ENCODE measurements at regions not wholly inside any gene's neighbourhood (a gene's known extent, or its start where the extent isn't known, plus 50 kb on each side); places are given as distances from the start of the nearest gene placed in this dataset.

- no peaks in the 10 kb centered on the region for H3K9me3 ChIP-seq
- H3K36me3 ChIP-seq: no peaks in the 10 kb centered on the region
- H3K27ac ChIP-seq: no peak overlapping the region
- no peaks in the 10 kb centered on the region for H3K4me1 ChIP-seq
- in situ Hi-C loops (cut with MboI; ENCODE audit: low pct_ligation_motif_present in 1 of 4, low pct_unique_long_range_greater_than_20kb in 1 of 4, low sequenced_read_pairs in 3 of 4): no loop called here
- TF ChIP-seq POLR2A (IDR thresholded peaks at IDR 0.05) (no peak), CTCF (IDR thresholded peaks at IDR 0.05) (no peak), EP300 (IDR thresholded peaks at IDR 0.05; ENCODE audit: low read depth) (no peak), POLR2AphosphoS5 (IDR thresholded peaks at IDR 0.05) (no peak)
- H3K27me3 ChIP-seq: no peaks in the 10 kb centered on the region
- DNase-seq: no peak
- intact Hi-C loops (cut with DNase I; ENCODE audit: low total_unique reads): no loop called here
- no peak overlapping the region for H3K4me3 ChIP-seq
Observed at GRCh38 chr2:139216435-139216834, 436.2 kb upstream of the NXPH2 start.

GRCh38 chr2:139214801-139215200, 434.6 kb upstream of the NXPH2 start:
- TF ChIP-seq POLR2AphosphoS5 (IDR thresholded peaks at IDR 0.05) (no peak), POLR2A (IDR thresholded peaks at IDR 0.05) (no peak), EP300 (IDR thresholded peaks at IDR 0.05; ENCODE audit: low read depth) (no peak), CTCF (IDR thresholded peaks at IDR 0.05) (no peak)
- H3K27ac ChIP-seq: no peak overlapping the region
- no peaks in the 10 kb centered on the region for H3K27me3 ChIP-seq
- no peak overlapping the region for H3K4me3 ChIP-seq
- no peaks in the 10 kb centered on the region for H3K36me3 ChIP-seq
- in situ Hi-C loops (cut with MboI; ENCODE audit: low pct_ligation_motif_present in 1 of 4, low pct_unique_long_range_greater_than_20kb in 1 of 4, low sequenced_read_pairs in 3 of 4) (no loop called here), intact Hi-C loops (cut with DNase I; ENCODE audit: low total_unique reads) (no loop called here)
- DNase-seq: no peak
- WGBS, 2 donors (ENCODE audit: low coverage in 1 of 2): 54 to 76% methylated on average over 2 of the region's 2 CpGs
- no peaks in the 10 kb centered on the region for H3K4me1 ChIP-seq
- H3K9me3 ChIP-seq: no peaks in the 10 kb centered on the region

GRCh38 chr2:139209586-139209985, 429.4 kb upstream of the NXPH2 start:
- in situ Hi-C loops (cut with MboI; ENCODE audit: low pct_ligation_motif_present in 1 of 4, low pct_unique_long_range_greater_than_20kb in 1 of 4, low sequenced_read_pairs in 3 of 4): no loop called here

GRCh38 chr2:139201516-139201915, 421.3 kb upstream of the NXPH2 start:
- no peak overlapping the region for H3K27ac ChIP-seq

More at GRCh38 chr2:139209586-139209985, 429.4 kb upstream of the NXPH2 start:
- no peak for DNase-seq
- H3K4me3 ChIP-seq: no peak overlapping the region
- intact Hi-C loops (cut with DNase I; ENCODE audit: low total_unique reads): no loop called here
- no peak overlapping the region for H3K27ac ChIP-seq
- no peaks in the 10 kb centered on the region for H3K27me3 ChIP-seq
- no peaks in the 10 kb centered on the region for H3K36me3 ChIP-seq
- TF ChIP-seq EP300 (IDR thresholded peaks at IDR 0.05; ENCODE audit: low read depth) (no peak), POLR2AphosphoS5 (IDR thresholded peaks at IDR 0.05) (no peak), POLR2A (IDR thresholded peaks at IDR 0.05) (no peak), CTCF (IDR thresholded peaks at IDR 0.05) (no peak)
- no peaks in the 10 kb centered on the region for H3K9me3 ChIP-seq
- H3K4me1 ChIP-seq: no peaks in the 10 kb centered on the region
- WGBS, 2 donors (ENCODE audit: low coverage in 1 of 2): 94 to 100% methylated on average over 1 of the region's 1 CpG

More at GRCh38 chr2:139201516-139201915, 421.3 kb upstream of the NXPH2 start:
- no peaks in the 10 kb centered on the region for H3K4me1 ChIP-seq
- H3K27me3 ChIP-seq: no peaks in the 10 kb centered on the region
- DNase-seq: no peak
- TF ChIP-seq POLR2AphosphoS5 (IDR thresholded peaks at IDR 0.05) (no peak), POLR2A (IDR thresholded peaks at IDR 0.05) (no peak), CTCF (IDR thresholded peaks at IDR 0.05) (no peak), EP300 (IDR thresholded peaks at IDR 0.05; ENCODE audit: low read depth) (no peak)
- H3K4me3 ChIP-seq: no peak overlapping the region
- no peaks in the 10 kb centered on the region for H3K36me3 ChIP-seq
- WGBS, 2 donors (ENCODE audit: low coverage in 1 of 2): 83 to 93% methylated on average over 2 of the region's 2 CpGs
- intact Hi-C loops (cut with DNase I; ENCODE audit: low total_unique reads): no loop called here
- H3K9me3 ChIP-seq: no peaks in the 10 kb centered on the region
- in situ Hi-C loops (cut with MboI; ENCODE audit: low pct_ligation_motif_present in 1 of 4, low pct_unique_long_range_greater_than_20kb in 1 of 4, low sequenced_read_pairs in 3 of 4): no loop called here
